HG02973 (cell line): ENCODE measurements at regions not wholly inside any gene's neighbourhood (a gene's known extent, or its start where the extent isn't known, plus 50 kb on each side); places are given as distances from the start of the nearest gene placed in this dataset.

Experiments used
- ATAC-seq: cut with Tn5 transposase; IDR thresholded peaks from one replicate; pipeline ENCODE4 v1.9.1; 2021; ENCODE audit warnings: moderate library complexity; ENCODE audit not compliant: unreplicated experiment

- ATAC-seq: no peak
Observed at GRCh38 chr10:92747066-92747465, 57.3 kb downstream of the HHEX start.

GRCh38 chr10:92747600-92747999 lies 57.8 kb downstream of the HHEX start:
- ATAC-seq: no peak

DNA sequence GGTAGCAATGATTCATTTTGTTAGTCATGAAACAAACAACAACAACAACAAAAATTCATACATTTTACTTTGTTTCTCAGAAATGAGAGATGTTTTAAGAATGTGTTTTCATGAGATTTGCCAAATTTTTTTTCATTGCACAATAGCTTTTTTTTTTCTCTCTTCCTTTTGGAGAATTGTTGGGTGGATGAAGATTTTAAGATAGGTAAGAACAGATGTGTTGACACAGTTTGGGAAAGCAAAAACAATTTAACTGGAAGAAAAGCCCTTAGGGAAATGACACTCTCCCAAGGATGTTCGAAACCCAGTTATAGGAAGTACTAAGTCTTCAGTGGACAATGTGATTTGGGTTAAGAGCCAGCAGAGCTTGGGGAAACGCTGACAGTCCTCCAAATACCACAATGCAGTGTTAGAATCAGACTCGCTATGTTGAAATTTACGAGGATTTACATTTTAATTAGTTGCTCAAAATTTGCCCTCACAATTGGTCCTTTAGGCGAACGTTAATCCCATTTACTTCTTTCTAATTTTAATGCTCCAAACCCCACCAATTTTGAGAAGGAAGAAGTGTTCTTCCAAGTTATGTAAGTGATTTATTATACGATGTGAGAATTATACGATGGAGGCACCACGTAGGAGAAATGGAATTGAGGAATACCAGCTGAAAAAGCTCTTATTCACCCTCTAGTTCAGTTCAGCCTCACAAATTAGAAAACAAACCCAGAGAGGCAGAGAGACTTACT lies 61.2 kb downstream of the HHEX start:
- no peak for ATAC-seq

DNA sequence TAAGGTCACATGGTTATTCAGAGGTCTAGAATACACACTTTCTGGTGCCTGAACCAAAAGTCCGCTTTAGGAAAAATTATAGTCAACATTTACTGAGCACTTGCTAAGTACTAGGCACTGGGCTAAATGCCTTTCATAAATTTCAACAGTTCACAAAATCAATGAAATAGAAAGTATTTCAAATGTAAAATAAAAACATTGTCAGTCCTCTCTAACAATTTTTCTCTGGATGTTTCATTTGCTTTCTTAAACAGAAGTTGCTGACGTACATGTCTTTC lies 61.7 kb downstream of the HHEX start:
- ATAC-seq: no peak

DNA sequence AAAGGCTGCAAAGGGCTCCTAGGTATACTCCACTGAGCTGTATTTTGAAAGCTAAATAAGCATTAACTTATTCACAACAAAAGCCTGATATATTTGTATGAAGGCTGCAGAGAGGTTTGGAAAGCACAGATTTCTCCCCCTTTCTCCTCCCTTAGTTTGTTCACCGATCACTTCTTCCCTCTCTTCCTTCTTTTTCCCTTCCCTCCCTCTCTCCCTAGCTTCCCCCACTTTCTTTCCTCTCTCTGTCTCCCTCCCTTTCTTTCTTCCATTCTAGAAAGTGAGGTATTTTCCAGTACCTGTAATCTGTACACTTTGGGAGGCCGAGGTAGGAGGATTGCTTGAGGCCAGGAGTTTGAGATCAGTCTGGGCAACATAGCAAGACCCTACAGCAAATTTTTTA lies 62.1 kb downstream of the HHEX start:
- ATAC-seq: no peak

DNA sequence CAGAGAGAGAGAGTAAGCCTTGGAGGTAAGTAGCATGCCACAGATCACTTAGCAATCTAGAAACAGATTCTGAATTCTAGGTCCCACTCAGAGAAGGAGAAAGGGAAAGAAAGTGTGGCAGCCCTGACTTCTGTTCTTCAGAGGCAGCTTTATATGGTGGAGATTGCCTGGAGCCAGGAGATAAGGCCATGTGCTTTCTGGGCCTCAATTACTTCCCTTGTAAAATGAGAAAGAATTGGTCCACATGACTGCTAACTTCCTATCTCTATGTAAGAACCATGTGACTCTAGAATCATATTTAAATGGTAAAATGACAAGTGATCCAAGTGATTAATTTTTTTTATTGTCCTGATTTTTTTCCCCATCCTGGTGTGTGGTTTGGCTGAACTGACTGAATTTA lies 64.1 kb downstream of the HHEX start:
- ATAC-seq: no peak

DNA sequence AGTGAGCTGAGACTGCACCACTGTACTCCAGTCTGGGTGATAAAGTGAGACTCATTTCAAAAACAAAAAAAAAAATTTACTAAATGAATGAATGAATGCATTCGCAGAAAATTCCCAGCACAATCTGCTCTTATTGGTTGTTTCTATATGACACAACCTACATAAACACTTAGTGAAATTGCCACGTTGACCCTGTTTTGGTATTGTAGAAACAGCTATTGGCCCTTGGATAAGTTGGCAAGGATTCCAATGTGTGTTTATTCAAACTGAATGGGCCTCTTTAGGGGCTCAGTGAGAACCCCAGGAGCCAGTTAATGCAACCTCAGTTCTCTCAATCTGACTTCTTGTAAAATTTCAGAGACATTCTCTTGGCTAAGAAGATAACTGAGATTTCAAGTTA lies 66.0 kb downstream of the HHEX start:
- ATAC-seq: no peak

GRCh38 chr10:92756201-92757065 lies 66.7 kb downstream of the HHEX start:
- ATAC-seq: peak; percentile 76

GRCh38 chr10:92757066-92757710 lies 67.4 kb downstream of the HHEX start:
- peak; percentile 70 for ATAC-seq

DNA sequence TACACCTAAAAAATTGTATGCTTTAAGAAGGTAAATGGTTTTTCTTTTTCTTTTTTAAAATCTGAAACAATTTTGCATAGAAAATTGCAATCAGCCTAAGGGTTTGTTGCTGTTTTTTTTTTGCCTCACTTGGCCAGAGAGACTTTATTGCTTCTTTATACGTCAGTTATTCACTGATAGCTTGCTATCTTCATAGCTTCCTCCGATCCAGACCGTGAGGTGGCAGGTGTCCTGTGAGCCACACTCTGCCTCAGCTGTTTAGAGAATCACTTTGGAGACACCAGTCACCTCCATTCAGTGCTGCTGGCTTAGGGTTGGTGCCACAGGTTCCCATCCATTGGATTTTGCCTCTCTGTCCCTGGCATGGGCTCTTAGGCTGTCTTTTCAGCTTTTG lies 68.0 kb downstream of the HHEX start:
- no peak for ATAC-seq

DNA sequence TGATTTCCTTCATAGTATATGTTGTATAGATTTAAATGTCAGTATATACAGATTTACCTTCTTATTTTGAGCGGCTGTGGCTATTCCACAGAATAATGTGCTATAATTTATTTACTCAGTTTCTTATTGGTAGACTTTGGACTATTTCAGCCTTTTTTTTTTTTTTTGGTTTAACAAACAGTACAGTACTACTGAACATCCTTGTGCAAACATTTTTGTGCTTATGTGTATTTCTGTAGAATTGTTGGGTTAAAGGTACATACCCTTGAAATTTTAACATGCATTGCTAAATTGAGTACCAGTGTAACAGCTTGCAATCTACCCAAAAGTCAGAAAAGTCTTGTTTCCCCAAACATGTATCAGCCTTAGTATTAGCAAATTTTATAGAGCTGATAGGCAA lies 68.8 kb downstream of the HHEX start:
- ATAC-seq: no peak

GRCh38 chr10:92760609-92761008 lies 70.9 kb downstream of the HHEX start:
- no peak for ATAC-seq

DNA sequence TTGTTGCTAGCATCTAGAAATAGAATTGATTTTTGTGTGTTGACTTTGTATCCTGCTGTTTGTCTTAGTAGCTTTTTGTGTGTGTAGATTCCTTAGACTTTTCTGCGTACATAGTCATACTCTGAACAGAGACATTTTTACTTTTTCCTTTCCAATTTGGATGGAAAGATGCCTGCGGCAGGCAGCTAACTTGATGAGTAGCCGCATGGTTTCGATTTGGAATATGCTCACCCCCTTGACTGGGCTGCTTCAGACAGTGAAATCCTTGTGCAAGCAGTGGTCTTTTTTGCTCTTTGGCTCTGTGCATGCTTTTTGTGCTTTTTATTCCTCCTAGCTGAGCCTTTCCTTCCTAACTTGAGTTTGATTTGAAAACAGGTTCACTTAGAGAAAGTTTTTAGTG lies 71.8 kb downstream of the HHEX start:
- ATAC-seq: no peak

- ATAC-seq: no peak
Observed at GRCh38 chr10:92763634-92764155, 73.9 kb downstream of the HHEX start.

DNA sequence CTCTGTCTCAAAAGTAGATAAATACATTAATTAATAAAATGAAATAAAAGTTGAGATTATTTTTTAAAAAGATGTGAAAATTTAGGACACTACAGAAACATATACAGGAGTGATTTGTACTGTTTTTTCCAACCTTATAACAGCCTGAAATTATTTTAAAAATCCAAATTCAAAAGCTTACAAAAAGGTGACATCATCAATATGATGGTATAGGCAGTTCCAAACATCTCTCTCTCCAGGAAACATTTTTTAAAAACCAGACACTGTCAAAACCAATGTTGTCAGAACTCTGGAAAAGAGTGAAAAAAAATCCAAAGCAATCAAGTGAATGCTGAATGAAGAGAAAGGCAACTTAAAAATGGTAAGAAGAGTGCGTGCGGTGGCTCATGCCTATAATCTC lies 76.7 kb downstream of the HHEX start:
- ATAC-seq: no peak

DNA sequence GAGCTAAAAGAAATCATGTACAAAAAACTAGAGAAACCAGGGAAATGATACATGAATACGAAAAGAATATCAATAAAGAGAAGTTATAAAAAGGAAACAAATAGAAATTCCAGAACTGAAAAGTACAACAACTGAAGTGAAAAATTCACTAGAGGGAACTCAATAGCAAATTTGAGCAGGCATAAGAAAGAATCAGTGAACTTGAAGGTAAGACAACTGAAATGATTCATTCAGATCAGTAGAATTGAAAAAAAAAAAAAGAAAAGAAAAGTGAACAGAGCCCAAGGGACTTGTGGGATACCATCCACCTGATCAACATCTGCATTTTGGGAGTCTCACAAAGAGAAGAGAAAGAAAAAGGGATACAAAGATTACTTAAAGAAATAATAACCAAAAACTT lies 78.3 kb downstream of the HHEX start:
- ATAC-seq: no peak

- no peak for ATAC-seq
Observed at GRCh38 chr10:92773776-92774175, 74.5 kb upstream of the EXOC6 start.

DNA sequence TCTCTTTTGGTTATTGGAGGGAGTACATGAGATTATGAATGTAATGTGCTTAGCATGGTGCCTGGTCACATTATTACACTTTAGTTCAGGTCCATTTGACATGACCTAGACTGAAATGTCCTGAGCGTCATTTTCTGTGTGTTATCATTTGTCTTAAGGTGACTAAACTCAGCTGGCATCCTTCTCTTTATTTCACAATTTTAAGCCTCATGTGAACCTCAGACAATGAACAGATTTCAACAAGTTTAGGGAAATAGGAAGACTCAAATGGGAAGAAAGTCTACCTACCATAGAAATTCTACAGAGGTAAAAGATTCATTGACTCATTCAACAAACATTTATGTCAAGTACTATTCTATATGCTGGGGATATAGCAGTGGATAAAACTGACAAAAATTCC lies 70.2 kb upstream of the EXOC6 start:
- ATAC-seq: no peak

- no peak for ATAC-seq
Observed at GRCh38 chr10:92785118-92785517, 63.2 kb upstream of the EXOC6 start.

GRCh38 chr10:92787557-92788152 lies 60.7 kb upstream of the EXOC6 start:
- ATAC-seq: no peak

- ATAC-seq: no peak
Observed at GRCh38 chr10:92789067-92789466, 59.3 kb upstream of the EXOC6 start.

DNA sequence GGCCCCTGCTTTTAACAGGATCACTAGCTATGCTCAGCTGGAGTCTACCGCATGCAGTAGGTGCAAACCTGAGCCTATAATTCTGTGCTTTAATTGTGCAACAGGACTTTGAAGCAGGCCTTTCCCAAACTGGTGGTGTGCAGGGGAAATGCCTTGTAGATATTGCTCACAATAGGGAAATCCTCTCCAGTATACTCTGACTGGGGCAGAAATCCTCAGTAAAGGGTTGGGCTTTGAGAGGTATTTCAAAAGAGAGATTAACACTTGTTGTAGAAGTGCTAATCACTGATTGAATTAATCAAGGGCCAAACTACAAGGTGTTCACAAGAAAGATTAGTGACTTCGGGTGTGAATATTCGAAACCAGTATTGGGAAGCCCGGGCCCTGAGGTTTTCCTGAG lies 58.5 kb upstream of the EXOC6 start:
- ATAC-seq: no peak
